GM21619 (cell line): ENCODE measurements at regions not wholly inside any gene's neighbourhood (a gene's known extent, or its start where the extent isn't known, plus 50 kb on each side); places are given as distances from the start of the nearest gene placed in this dataset.
"Not testable (repeated sequence)": the region's sequence is repeated elsewhere in the genome, so short reads cannot be mapped to it uniquely, and the experiment has no call there.

Source experiments
- ATAC-seq: cut with Tn5 transposase; IDR thresholded peaks from one replicate; pipeline ENCODE4 v1.9.1; 2021; ENCODE audit not compliant: unreplicated experiment

DNA sequence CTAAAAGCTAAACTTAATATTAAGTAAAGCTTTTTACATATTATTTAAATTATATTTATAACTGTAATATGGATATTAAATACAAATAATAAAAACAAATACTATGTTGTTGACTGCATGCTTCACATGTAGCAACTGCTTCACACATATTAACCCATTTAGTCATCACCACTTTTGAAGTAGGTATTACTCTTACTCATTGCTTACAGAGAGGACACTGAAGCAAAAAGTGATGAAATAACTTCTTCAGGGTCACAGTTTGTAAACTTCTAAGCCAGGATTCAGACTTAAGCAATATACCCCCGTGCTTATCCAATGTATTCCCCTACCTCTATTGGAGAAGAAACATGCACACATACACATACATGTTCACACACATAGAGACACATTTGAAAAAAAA lies 166.6 kb downstream of the DKK2 start:
- ATAC-seq, result no peak

GRCh38 chr4:106868381-106869035 lies 167.6 kb downstream of the DKK2 start:
- no peak for ATAC-seq

DNA sequence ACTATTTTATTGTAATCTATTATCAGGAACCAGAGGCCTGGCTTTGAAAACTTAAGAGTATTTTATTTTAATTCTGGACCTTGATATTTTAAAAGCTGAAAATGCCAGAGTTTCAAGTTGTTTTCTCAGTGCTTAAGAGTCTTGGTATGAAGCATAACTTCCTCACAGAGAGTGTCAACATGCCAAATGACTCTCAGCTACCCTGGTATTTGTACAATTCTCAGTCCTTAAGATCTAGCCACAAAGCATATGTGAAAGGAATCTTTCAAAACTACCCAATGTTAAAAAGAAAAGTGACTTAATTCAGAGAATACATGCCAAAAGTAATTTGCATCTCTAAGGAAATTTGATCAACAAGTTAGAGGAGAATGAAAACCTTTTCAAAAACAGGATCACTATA lies 171.9 kb downstream of the DKK2 start:
- no peak for ATAC-seq

- ATAC-seq, result no peak
These were observed 181.4 kb downstream of the DKK2 start for GRCh38 chr4:106854569-106855351.

- ATAC-seq, result no peak
These were observed 183.7 kb downstream of the DKK2 start for GRCh38 chr4:106852426-106852825.

- no peak for ATAC-seq
These were observed 184.4 kb downstream of the DKK2 start for GRCh38 chr4:106851726-106852125.

DNA sequence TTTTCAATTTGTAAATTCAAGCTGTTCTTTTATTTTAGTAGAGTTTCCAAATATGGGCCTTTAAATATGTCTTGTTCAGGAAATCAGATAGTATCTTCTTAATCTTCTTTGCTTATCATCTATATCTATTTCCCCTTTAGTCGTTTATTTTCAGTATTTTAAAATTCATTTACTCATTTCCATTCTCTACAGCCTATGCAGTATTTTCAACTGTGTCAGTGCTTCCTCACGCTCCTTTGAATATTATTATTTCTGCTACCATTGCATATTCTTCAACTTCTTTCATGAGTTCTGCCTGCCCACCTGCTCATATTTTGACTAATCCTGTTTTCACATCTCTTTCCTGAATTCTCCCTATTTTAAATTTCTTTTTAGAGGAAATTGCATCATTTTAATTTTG lies 185.4 kb downstream of the DKK2 start:
- no peak for ATAC-seq

DNA sequence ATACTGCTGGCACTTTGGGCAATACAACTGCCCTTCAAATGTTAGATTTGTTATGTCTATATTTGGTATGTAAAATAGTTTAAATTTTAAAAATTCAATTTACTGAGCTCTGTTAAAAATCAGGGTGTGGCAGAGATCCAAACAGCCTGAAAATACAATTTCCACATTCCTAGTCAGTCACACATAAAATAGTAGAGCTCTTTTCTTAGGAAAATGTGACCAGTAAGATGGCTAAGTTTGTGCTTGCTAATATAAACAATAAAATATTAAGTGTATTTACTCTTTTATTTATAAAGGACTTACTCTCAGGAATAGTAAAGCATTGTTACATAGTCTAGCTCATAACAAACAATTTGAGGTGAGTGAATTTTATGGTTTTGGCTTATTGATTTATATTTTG lies 200.2 kb downstream of the DKK2 start:
- ATAC-seq, result no peak

DNA sequence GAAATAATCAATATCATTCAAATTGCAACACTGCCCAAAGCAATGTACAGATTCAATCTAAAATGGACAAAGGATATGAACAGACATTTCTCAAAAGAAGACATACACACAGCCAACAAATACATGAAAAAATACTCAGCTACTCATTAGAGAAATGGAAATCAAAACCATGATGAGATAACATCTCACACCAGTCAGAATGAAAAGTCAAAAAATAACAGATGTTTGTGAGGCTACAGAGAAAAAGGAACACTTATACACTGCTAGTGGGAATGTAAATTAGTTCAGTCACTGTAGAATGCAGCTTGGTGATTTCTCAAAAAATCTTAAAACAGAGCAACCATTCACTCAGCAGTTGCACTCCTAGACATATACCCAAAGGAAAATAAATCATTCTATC lies 205.2 kb downstream of the DKK2 start:
- no peak for ATAC-seq

- no peak for ATAC-seq
These were observed 217.3 kb downstream of the DKK2 start for GRCh38 chr4:106818764-106819163.

GRCh38 chr4:106816496-106816895 lies 219.6 kb downstream of the DKK2 start:
- no peak for ATAC-seq

DNA sequence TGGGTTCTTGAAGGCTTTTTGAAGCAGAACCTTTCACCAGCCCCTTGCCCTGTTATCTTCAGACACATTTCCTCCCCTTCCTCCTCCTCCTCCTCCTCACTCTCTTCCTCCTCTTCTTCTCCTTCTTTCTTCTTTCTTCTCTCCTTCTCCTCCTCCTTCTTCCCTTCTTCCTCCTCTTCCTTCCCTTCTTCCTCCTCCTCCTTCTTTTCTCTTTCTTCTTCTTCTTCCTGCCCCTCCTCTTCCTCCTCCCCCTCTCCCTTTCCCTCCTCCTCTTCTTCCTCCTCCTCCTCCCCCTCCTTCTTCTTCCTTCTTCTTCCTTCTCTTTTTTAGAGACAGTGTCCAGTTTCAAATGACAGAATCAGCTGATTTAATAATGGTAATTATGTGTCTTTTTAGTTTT lies 226.0 kb downstream of the DKK2 start:
- ATAC-seq, result no peak

DNA sequence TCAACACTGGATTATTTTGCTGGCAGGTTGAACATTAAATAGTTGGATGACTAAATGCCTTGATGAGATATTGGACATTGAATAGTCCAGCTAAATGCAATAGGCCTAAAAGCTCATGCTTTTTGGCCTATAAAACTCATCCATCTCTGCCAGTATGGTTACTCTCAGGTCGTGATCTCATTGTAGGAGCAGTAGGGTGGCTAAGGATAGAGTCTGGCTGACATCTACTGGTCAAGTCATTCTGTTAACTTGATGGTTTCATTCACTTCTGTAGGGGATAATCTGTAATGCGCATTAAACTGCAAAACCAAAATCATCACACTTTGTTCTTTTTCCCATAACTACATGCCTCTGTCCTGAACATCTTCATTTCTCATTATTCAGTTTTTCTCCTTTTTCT lies 227.0 kb downstream of the DKK2 start:
- ATAC-seq, result no peak

DNA sequence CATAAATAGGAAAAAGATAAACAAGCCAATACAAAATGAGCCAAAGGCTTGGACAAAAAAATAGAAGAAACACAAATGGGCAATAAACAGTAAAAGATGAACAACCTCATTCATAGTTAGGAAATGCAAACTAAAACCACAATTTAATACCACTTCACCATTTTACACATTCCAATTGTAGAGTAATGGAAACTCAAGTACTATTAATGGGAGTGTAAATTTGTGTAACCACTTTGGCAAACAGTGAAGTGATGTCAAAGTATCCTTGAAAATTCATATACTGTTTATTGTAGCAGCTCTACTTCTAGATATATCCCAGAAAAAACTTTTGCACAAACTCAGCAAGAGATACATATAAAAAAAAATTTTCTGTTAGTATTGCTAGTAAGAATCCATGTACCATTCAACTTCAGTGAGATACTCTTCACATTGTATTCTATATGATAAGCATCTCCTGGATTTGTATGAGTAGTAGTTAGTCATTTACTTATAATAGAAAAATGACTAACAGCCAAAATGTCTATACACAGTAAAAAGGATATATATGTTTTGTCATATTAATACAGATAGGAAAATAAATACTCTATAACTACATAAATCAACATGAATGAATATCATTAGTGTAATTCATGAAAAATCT lies 229.8 kb downstream of the DKK2 start:
- no peak for ATAC-seq

GRCh38 chr4:106803083-106803482 lies 233.0 kb downstream of the DKK2 start:
- ATAC-seq, result no peak

DNA sequence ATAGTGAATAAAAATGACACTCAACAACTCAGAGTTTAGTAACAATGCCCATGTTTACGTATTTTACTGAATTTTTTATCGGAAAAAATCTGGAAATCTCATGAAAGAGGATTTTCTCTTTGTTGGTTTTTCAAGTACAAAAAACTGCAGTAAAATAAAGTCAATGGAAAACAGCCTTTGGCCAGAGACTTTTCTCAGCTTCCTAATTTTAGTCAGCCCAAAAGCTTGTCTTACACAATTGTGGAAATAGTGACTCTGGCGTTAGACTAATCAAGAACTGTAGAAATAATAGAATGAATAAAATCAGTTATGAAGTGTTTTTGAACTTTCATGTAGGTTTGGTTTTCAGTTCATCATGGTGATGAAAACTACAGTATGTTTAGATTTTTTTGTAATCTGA lies 234.7 kb downstream of the DKK2 start:
- no peak for ATAC-seq

DNA sequence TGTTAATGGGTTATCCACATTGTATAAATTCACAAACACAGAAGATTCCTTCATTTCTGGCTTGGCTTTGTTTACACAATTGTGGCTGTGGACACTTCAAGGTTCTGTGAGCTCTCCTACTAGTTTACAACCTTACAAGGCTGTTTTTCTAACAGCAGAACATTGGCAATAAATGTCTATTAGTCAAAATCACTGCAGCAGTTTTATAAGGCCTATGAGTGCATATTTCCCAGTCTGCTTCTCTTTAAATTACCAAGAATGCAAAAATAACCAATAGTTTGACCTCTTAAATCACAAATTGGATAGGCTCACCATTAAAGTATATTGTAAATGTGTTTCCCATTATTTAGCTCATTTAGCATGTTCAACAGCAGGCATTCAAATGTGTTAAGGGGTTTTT lies 239.2 kb downstream of the DKK2 start:
- no peak for ATAC-seq

DNA sequence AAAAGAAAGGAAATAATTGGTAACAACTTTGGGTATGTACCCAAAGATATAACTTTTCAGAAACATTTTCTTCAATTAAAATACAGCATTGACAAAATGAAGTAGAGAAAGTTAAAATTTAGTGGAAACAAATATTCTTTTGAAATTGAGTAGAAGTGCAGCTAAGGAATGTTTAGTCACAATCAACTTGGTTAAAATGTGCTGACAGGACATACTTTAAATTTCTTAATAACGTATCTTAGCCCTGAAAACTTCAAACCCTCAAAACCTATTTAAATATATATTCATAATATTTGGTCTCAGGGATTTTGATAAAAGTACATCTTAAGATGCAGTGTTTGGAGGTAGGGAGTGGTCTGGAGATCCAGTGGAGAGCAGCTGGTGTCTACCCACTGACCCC lies 240.8 kb downstream of the DKK2 start:
- no peak for ATAC-seq

DNA sequence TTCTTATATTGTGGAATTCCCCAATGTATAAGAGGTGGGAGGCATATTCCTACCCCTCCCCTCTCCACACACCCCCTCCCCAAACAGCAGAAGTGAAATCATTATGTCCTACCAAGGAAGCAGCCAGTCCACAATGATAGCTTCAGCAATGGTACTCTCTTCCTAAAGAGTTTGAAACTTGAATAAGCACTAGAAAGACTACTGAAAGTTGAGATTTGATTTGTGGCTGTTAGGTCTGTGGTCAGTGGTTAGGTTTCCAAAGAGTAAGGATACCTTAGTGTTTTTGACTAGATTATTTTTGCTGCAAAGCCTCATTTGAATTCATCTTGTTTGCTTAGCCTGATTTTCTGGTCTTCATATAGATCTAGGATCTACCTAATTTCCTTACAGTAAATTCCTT lies 242.2 kb downstream of the DKK2 start:
- ATAC-seq, result no peak

DNA sequence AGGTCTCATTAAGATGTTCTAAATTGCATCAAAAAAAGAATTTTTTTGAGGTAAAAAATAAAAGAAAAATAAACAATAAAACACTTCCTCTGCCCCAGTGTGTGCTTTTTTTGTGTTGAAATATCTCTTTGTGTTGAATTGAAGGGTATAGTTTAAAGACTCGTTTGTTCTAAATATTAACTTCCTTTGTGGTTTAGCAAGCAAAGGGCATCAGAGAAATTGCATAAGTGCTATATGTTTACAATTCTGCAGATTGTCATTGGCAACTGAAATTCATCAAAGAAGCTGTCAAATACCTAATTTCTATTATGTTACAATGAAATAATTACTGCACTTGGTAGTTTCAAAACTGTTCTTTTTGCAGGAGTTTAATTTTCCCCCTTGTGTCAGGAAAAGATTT lies 260.5 kb downstream of the DKK2 start:
- ATAC-seq, result no peak

DNA sequence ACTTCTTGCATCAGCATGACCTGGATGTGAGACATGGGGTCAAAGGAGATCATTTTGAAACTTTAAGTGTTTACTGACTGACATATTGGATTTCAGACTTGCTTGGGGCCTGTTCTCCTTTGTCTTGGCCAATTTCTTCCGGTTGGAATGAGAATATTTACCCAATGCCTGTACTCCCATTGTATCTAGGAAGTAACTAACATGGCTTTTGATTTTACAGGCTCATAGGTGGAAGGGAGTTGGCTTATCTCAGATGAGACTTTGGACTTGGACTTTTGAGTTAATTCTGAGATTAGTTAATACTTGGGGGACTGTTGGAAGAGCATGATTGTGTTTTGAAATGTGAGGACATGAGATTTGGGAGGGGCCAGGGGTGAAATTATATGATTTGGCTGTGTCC lies 262.1 kb downstream of the DKK2 start:
- ATAC-seq, result not testable (repeated sequence)
